OCI-LY7 (cell line): ENCODE measurements at regions not wholly inside any gene's neighbourhood (a gene's known extent, or its start where the extent isn't known, plus 50 kb on each side); places are given as distances from the start of the nearest gene placed in this dataset.

ENCODE experiments used
- BruUV-seq: library from RNA; stranded (reverse); fragments of 400-500 nt; replicated peaks from 2 replicates; lab custom pipeline; 2021; lab: Mats Ljungman, UMichigan
- CTCF ChIA-PET: fragments of 300-600 bp; sonication (Branson Sonifier 250); formaldehyde crosslinking; loops from one replicate; lab custom pipeline; 2022; ENCODE audit warnings: antibody characterized with exemption; ENCODE audit not compliant: unreplicated experiment; lab: Charles Lee
- POLR2A ChIA-PET: fragments of 300-600 bp; sonication (Branson Sonifier 250); formaldehyde crosslinking; loops from one replicate; lab custom pipeline; 2022; ENCODE audit warnings: antibody characterized with exemption; lab: Charles Lee
- DNase-seq: peaks from one replicate; pipeline ENCODE4 v3.0.0-alpha.2; 2015; ENCODE audit warnings: low spot score
- H2AFZ ChIP-seq: fragments of 200-600 bp; sonication (generic), shearing (Covaris generic); 2 replicates; pipeline ENCODE4 v1.6.1; 2014; ENCODE audit warnings: mild to moderate bottlenecking, antibody characterized with exemption, low read length, moderate library complexity
- H3K27ac ChIP-seq: fragments of 200-600 bp; sonication (generic); 2 replicates; pipeline ENCODE4 v1.5.1; 2014; ENCODE audit warnings: mixed run types, low read depth, mild to moderate bottlenecking, moderate library complexity, low read length, inconsistent platforms; ENCODE audit not compliant: poor library complexity, severe bottlenecking
- H3K36me3 ChIP-seq: fragments of 200-600 bp; sonication (generic); 2 replicates; pipeline ENCODE4 v1.6.1; 2014; ENCODE audit warnings: mild to moderate bottlenecking, antibody characterized with exemption, low read length, moderate library complexity, mixed read lengths; ENCODE audit not compliant: insufficient read depth
- H3K4me1 ChIP-seq: fragments of 200-600 bp; sonication (generic); 2 replicates; pipeline ENCODE4 v1.5.1; 2014; ENCODE audit warnings: mild to moderate bottlenecking, low read length; ENCODE audit not compliant: insufficient read depth, poor library complexity, severe bottlenecking
- H3K4me2 ChIP-seq: fragments of 200-600 bp; sonication (generic); 2 replicates; pipeline ENCODE4 v1.6.1; 2014; ENCODE audit warnings: mild to moderate bottlenecking, low read length
- H3K4me3 ChIP-seq: fragments of 200-600 bp; sonication (generic); 2 replicates; pipeline ENCODE4 v1.5.1; 2014; ENCODE audit warnings: mild to moderate bottlenecking, low read depth, low read length; ENCODE audit not compliant: poor library complexity, severe bottlenecking
- H3K79me2 ChIP-seq: fragments of 200-600 bp; sonication (generic); 2 replicates; pipeline ENCODE4 v1.6.1; 2016; ENCODE audit warnings: low read depth, mild to moderate bottlenecking, low read length, moderate library complexity, mixed read lengths; ENCODE audit not compliant: insufficient read depth
- H3K9me2 ChIP-seq: fragments of 200-600 bp; sonication (generic); 2 replicates; pipeline ENCODE4 v1.6.1; 2016; ENCODE audit warnings: mild to moderate bottlenecking, low read length, mixed read lengths; ENCODE audit not compliant: insufficient read depth
- H3K9me3 ChIP-seq: fragments of 200-600 bp; sonication (generic); 2 replicates; pipeline ENCODE4 v1.6.1; 2014; ENCODE audit warnings: mild to moderate bottlenecking, mixed run types, low read length, mixed read lengths
- H4K20me1 ChIP-seq: fragments of 200-600 bp; sonication (generic); 2 replicates; pipeline ENCODE4 v1.6.1; 2014; ENCODE audit warnings: mild to moderate bottlenecking, antibody characterized with exemption, low read length, moderate library complexity, mixed read lengths; ENCODE audit not compliant: insufficient read depth
- CTCF ChIP-seq: fragments of 200-600 bp; sonication (generic); conservative IDR thresholded peaks from 2 replicates; pipeline ENCODE4 v1.5.1; 2014; ENCODE audit warnings: mild to moderate bottlenecking, antibody characterized with exemption, low read length, moderate library complexity, mixed read lengths
- EZH2phosphoT487 ChIP-seq: fragments of 200-600 bp; sonication (generic); IDR thresholded peaks from 2 replicates; pipeline ENCODE4 v1.6.1; 2018; ENCODE audit warnings: low read depth, borderline replicate concordance, mild to moderate bottlenecking, mixed run types, antibody characterized with exemption, low read length, moderate library complexity, mixed read lengths
- intact Hi-C: fragments of 100-400 bp; cut with micrococcal nuclease; formaldehyde crosslinking; loops from one replicate; pipeline ENCODE4 v1.10.0; 2022; ENCODE audit not compliant: unreplicated experiment

DNA sequence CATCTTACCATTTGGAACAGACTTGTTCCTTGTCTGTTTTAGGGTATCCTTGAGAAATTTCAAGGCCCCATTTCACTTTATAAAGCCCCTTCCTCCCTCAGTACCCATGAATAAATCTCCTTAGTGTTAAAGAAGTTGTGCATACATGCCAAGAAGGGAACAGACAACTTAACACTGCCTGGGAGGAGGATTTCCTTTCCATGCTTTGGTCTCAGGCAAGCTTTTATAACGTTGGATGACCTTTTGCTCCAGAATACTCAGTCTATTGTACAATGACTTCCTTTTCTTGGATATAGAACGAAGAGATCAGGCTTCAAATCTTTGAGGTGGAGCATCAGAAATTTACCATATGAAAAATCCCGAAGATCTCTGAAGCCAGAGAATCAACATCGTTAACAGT is 551.4 kb downstream of the PRKD1 start:
- Histone ChIP-seq H2AFZ (no peak overlapping the region), H3K27ac (no peak overlapping the region), H4K20me1 (no peaks in the 10 kb centered on the region), H3K9me2 (no peaks in the 10 kb centered on the region), H3K79me2 (no peaks in the 10 kb centered on the region), H3K4me2 (no peak overlapping the region), H3K4me3 (no peak overlapping the region), H3K36me3 (no peaks in the 10 kb centered on the region), H3K4me1 (no peaks in the 10 kb centered on the region), H3K9me3 (no peaks in the 10 kb centered on the region)
- no TSS peak for BruUV-seq
- intact Hi-C loops = no loop called here
- TF ChIP-seq CTCF (no peak), EZH2phosphoT487 (no peak)
- no peak for DNase-seq
- POLR2A ChIA-PET = no interaction called here
- CTCF ChIA-PET = interaction anchor here (0.5 kb wide), 1 partner anchor 55 kb away, joined by 3 read pairs; no protein-coding TSS in a partner anchor

GRCh38 chr14:29380826-29381225 is 546.8 kb downstream of the PRKD1 start:
- Histone ChIP-seq H3K4me1 (no peaks in the 10 kb centered on the region), H3K4me3 (no peak overlapping the region), H3K9me2 (no peaks in the 10 kb centered on the region), H3K36me3 (no peaks in the 10 kb centered on the region), H3K4me2 (no peak overlapping the region), H4K20me1 (no peaks in the 10 kb centered on the region), H3K79me2 (no peaks in the 10 kb centered on the region), H3K27ac (no peak overlapping the region), H3K9me3 (0 out of 2 replicates have a peak, but pooled peaks cover 5% of the 10 kb centered on the region), H2AFZ (no peak overlapping the region)
- intact Hi-C loops = no loop called here
- CTCF ChIA-PET = no interaction called here
- POLR2A ChIA-PET = no interaction called here
- BruUV-seq = no TSS peak
- no peak for DNase-seq
- TF ChIP-seq CTCF = no peak
- no peak for TF ChIP-seq EZH2phosphoT487

GRCh38 chr14:29388571-29388970 is 539.1 kb downstream of the PRKD1 start:
- no peaks in the 10 kb centered on the region for H3K36me3 ChIP-seq
- H3K9me3 ChIP-seq = 0 out of 2 replicates have a peak, but pooled peaks cover 5% of the 10 kb centered on the region
- no peaks in the 10 kb centered on the region for H3K9me2 ChIP-seq
- no peak overlapping the region for H2AFZ ChIP-seq
- no peaks in the 10 kb centered on the region for H3K4me1 ChIP-seq
- CTCF ChIA-PET = no interaction called here
- H3K4me2 ChIP-seq = no peak overlapping the region
- no peaks in the 10 kb centered on the region for H3K79me2 ChIP-seq
- no peak for TF ChIP-seq EZH2phosphoT487
- TF ChIP-seq CTCF = no peak
- no peak overlapping the region for H3K27ac ChIP-seq
- intact Hi-C loops = no loop called here
- DNase-seq = no peak
- POLR2A ChIA-PET = no interaction called here
- H3K4me3 ChIP-seq = no peak overlapping the region
- no peaks in the 10 kb centered on the region for H4K20me1 ChIP-seq
- no TSS peak for BruUV-seq
